ENCODE measurements at regions not wholly inside any gene's neighbourhood (a gene's known extent, or its start where the extent isn't known, plus 50 kb on each side); places are given as distances from the start of the nearest gene placed in this dataset.

- Histone ChIP-seq H3K27me3 (no peaks in the 10 kb centered on the region), H3K36me3 (no peaks in the 10 kb centered on the region), H3K4me1 (ENCODE audit: low read depth) (no peaks in the 10 kb centered on the region), H3K4me3 (no peak overlapping the region), H3K9me3 (ENCODE audit: low read depth) (no peaks in the 10 kb centered on the region), H3K27ac (no peak overlapping the region)
- DNase-seq (ENCODE audit: low read depth in 1 of 2, low spot score in 1 of 2), result no peak
- TF ChIP-seq CTCF (IDR thresholded peaks at IDR 0.05; ENCODE audit: low read depth, low read length), result no peak
Measured at GRCh38 chr9:87157366-87158031, 210.2 kb upstream of the GAS1 start.

- no peaks in the 10 kb centered on the region for H3K27me3 ChIP-seq
- no peak for DNase-seq (ENCODE audit: low read depth in 1 of 2, low spot score in 1 of 2)
- no peaks in the 10 kb centered on the region for H3K9me3 ChIP-seq (ENCODE audit: low read depth)
- no peaks in the 10 kb centered on the region for H3K36me3 ChIP-seq
- H3K4me3 ChIP-seq, result no peak overlapping the region
- TF ChIP-seq CTCF (IDR thresholded peaks at IDR 0.05; ENCODE audit: low read depth, low read length), result no peak
- no peak overlapping the region for H3K27ac ChIP-seq
- no peaks in the 10 kb centered on the region for H3K4me1 ChIP-seq (ENCODE audit: low read depth)
Measured at GRCh38 chr9:87158765-87159164, 211.5 kb upstream of the GAS1 start.

- H3K27ac ChIP-seq, result no peak overlapping the region
- H3K27me3 ChIP-seq, result no peaks in the 10 kb centered on the region
- no peak for DNase-seq (ENCODE audit: low read depth in 1 of 2, low spot score in 1 of 2)
- H3K4me1 ChIP-seq (ENCODE audit: low read depth), result no peaks in the 10 kb centered on the region
- H3K4me3 ChIP-seq, result no peak overlapping the region
- no peaks in the 10 kb centered on the region for H3K36me3 ChIP-seq
- TF ChIP-seq CTCF (IDR thresholded peaks at IDR 0.05; ENCODE audit: low read depth, low read length), result no peak
- no peaks in the 10 kb centered on the region for H3K9me3 ChIP-seq (ENCODE audit: low read depth)
Measured at GRCh38 chr9:87160148-87161102, 213.1 kb upstream of the GAS1 start.

- no peak for DNase-seq (ENCODE audit: low read depth in 1 of 2, low spot score in 1 of 2)
- TF ChIP-seq CTCF (IDR thresholded peaks at IDR 0.05; ENCODE audit: low read depth, low read length), result no peak
- no peaks in the 10 kb centered on the region for H3K36me3 ChIP-seq
Measured at GRCh38 chr9:87167161-87167560, 219.9 kb upstream of the GAS1 start.

GRCh38 chr9:87167582-87167981 lies 220.3 kb upstream of the GAS1 start:
- H3K4me1 ChIP-seq (ENCODE audit: low read depth), result no peaks in the 10 kb centered on the region
- no peak overlapping the region for H3K4me3 ChIP-seq
- no peak overlapping the region for H3K27ac ChIP-seq
- no peaks in the 10 kb centered on the region for H3K9me3 ChIP-seq (ENCODE audit: low read depth)
- TF ChIP-seq CTCF (IDR thresholded peaks at IDR 0.05; ENCODE audit: low read depth, low read length), result no peak
- H3K27me3 ChIP-seq, result no peaks in the 10 kb centered on the region
- no peaks in the 10 kb centered on the region for H3K36me3 ChIP-seq
- no peak for DNase-seq (ENCODE audit: low read depth in 1 of 2, low spot score in 1 of 2)

More at GRCh38 chr9:87167161-87167560, 219.9 kb upstream of the GAS1 start:
- no peaks in the 10 kb centered on the region for H3K9me3 ChIP-seq (ENCODE audit: low read depth)
- H3K4me1 ChIP-seq (ENCODE audit: low read depth), result no peaks in the 10 kb centered on the region
- H3K27me3 ChIP-seq, result no peaks in the 10 kb centered on the region
- H3K27ac ChIP-seq, result no peak overlapping the region
- H3K4me3 ChIP-seq, result no peak overlapping the region

All from cardiac muscle cell (in vitro differentiated cells and primary cell).